Posterior vena cava (tissue), 2 donors: ENCODE measurements at regions not wholly inside any gene's neighbourhood (a gene's known extent, or its start where the extent isn't known, plus 50 kb on each side); places are given as distances from the start of the nearest gene placed in this dataset.
"Not testable (repeated sequence)": the region's sequence is repeated elsewhere in the genome, so short reads cannot be mapped to it uniquely, and the experiment has no call there.

Experiments used
- DNase-seq: peaks from one replicate; pipeline ENCODE4 v3.0.0-alpha.2; 2020; ENCODE audit warnings: low spot score
- intact Hi-C, 2 donors: fragments of 100-400 bp; cut with DNase I; formaldehyde crosslinking; loops; one replicate each; pipeline versions ENCODE4 v1.14.1 to v1.14.2; 2022 to 2023
- donor health status: DM: yes; HTN: yes; CAD: no.
- donor health status: DM: yes; HTN: yes; CAD: no.

- no peak for DNase-seq
- intact Hi-C loops: no loop called here
These were observed 170.4 kb upstream of the CACNA1E start for GRCh38 chr1:181312946-181313345.

GRCh38 chr1:181313466-181313865, 169.9 kb upstream of the CACNA1E start:
- no peak for DNase-seq
- intact Hi-C loops: no loop called here

GRCh38 chr1:181314010-181314409, 169.3 kb upstream of the CACNA1E start:
- intact Hi-C loops: no loop called here

DNA sequence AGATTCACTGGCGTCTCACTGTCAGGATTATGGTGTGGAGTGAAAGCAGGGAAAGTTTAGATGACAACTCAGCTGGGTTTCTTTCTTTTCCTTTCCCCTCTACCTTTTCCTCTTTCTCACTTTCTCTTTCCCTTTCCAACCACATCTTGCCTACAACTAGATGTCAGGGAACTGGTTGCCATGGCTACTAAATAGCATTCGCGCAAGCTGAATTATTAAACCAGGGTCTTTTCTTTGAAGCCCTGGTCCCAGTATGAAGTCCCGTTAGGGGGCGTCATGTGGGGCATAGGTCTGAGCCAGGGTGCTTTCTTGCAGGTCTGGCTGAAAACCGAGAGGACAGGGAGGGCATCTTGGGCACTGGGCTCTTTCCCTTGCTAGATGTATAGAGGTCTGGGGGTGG, 168.4 kb upstream of the CACNA1E start:
- no peak for DNase-seq
- intact Hi-C loops: no loop called here

More at GRCh38 chr1:181314010-181314409, 169.3 kb upstream of the CACNA1E start:
- no peak for DNase-seq

DNA sequence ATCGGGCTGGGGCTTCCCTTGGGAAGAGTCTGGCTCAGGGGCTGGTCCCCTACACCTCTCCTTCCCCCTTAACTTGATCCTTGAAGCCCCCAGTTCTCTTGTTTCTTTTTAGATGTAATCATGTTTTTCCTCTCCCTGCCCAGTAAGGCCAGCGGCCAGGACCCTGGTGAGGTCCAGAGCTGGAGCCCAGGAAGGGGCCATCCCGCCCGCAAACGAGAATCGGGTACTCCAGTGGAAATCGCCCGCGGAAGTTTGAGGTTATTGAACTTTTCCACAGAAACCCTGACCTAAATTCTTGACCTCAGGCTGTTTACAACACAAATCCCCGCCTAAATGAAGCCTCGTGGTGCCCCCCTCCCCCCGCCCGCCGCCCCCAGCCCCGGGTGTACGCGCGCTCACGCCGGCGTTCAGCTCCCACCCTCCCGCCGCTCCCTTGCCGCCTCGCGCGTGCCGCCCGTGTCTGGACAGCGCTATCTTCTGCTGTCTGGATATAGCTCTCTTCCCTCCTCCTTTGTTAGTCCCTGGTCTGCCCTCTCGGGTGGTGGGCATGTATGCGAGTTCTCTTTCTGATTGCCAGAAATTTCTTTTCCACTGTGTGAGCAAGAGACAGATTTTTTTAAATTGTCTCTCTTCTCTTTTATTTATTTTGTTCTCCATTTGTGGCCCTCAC, 165.9 kb upstream of the CACNA1E start:
- DNase-seq: no peak
- intact Hi-C loops: no loop called here

DNA sequence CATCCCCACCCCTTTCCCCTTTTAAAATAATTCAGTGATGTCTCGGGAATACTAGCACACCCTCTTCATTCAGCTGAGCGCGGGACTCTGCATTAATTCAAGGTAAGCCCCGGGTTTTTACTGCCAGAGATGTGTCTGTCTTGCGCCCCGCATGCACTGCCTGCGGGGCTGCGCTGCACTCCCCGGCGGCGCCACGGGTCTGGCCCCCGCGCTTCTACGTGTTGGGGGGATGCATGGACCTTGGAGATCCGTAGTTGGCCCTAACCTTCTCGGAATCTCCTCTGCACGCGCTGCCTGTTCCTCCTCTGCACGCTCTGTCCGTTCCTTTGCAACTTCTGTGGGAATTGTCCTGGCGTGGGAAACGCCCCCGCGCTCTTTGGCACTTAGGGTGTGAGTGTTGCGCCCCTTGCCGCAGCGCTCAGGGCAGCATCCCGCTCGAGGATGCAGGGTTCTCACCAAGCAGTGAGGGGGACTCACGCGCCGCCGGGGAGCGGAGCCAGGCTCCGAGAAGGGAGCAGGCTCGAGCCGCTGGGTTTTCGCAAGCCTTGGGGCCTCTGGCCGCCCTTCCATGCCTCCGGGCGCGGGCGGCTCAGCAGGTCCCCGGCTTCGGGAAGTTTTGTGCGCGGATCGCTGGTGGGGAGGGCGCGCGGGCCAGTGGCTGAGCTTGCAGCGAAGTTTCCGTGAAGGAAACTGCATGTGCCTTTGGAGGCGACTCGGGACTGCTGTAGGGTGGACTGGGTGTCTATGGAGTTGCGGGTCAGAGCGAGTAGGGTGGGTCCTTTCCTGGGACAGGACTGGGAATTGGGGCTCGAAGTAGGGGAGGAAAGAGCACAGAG, 165.1 kb upstream of the CACNA1E start:
- intact Hi-C loops: no loop called here
- no peak for DNase-seq

- intact Hi-C loops: no loop called here
- DNase-seq: no peak
These were observed 164.5 kb upstream of the CACNA1E start for GRCh38 chr1:181318858-181319235.

- DNase-seq: no peak
- intact Hi-C loops: no loop called here
These were observed 163.4 kb upstream of the CACNA1E start for GRCh38 chr1:181319907-181320306.

DNA sequence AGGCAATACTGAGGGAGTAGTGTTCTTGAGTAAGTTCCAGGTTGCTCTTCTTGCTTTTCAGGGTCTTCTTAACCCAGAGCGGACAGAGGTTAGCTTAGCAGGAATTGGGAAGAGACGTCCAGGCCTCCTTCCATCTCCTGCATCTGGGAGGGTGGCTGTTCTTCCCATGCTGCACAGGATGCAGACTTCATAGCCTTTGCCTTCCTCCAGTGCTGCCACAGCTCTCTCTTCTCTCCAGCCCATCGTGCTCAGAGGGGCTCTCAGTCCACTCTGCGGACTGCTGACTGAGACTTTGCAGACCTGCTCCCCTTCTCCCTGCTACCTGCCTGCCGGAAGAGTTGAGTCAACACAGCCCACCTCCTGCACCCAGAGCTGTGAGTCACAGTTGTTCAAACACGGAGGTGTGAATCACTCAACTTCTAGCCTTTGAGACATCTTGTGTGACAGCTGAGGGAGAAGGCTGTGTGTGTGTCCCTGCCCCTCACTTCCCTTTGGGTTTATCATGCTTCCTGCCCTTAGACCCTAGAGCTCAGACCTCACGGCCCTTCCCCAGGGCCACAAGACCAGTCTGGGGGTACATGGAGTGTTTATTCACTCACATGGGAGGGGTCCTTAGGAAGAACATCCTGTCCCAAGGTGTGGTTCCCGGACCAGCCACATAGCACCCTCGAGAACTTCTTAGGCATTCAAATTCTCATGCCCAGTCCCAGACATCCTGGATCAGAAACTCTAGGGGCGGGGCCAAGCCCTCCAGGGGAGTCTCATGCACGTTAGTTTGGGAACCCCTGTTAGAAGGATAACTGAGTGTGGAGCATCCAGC, 158.3 kb upstream of the CACNA1E start:
- no peak for DNase-seq
- intact Hi-C loops: no loop called here

- intact Hi-C loops, DNase-seq: not testable (repeated sequence)
These were observed 157.6 kb upstream of the CACNA1E start for GRCh38 chr1:181325765-181326164.

- intact Hi-C loops: no loop called here
- DNase-seq: no peak
These were observed 157.0 kb upstream of the CACNA1E start for GRCh38 chr1:181326348-181326747.

GRCh38 chr1:181327796-181328195, 155.5 kb upstream of the CACNA1E start:
- intact Hi-C loops: no loop called here
- no peak for DNase-seq

DNA sequence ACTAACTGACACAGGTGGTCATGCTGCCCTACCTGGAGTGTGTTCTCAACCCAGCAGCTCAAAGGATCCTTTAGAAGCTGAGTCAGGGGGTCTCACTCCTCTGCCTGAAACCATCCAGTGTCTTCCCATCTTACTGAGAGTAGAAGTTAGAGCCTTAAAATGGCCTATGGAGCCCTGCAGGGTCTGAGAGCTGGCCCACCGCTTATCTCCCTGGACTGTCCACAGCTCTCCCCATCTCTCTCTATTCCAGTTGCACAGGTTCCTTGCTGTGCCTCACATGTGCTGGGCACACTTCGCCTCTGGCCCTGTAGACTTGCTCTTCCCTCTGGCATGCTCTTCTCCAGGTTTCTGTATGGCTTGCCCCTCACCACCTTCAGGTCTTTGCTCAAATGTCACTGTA, 148.6 kb upstream of the CACNA1E start:
- intact Hi-C loops: no loop called here
- DNase-seq: no peak

GRCh38 chr1:181335631-181336030, 147.7 kb upstream of the CACNA1E start:
- intact Hi-C loops: no loop called here

GRCh38 chr1:181341026-181341632, 142.2 kb upstream of the CACNA1E start:
- intact Hi-C loops: no loop called here
- DNase-seq: no peak

More at GRCh38 chr1:181335631-181336030, 147.7 kb upstream of the CACNA1E start:
- DNase-seq: no peak

DNA sequence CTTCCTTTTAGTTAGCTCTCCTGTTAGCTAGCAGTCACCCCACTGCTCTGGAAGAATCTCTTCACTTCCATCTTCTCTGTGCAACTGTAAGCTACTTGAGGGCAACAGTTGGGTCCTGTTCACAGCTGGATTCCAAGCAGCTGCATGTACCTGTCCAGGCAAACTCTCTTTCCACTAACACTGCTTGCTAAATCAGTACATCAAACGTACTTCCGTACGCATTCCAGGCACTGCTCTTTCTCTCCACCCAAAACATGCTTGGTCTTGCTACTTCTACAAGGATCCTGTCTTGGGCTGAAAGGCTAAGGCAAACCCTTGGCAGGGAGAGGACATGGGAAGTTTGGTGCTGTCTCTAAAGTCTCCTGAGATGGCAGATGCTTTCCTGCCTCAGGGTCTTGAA, 139.2 kb upstream of the CACNA1E start:
- DNase-seq: no peak
- intact Hi-C loops: no loop called here

- intact Hi-C loops: no loop called here
- DNase-seq: no peak
These were observed 138.2 kb upstream of the CACNA1E start for GRCh38 chr1:181345146-181345545.

- DNase-seq: no peak
- intact Hi-C loops: no loop called here
These were observed 135.6 kb upstream of the CACNA1E start for GRCh38 chr1:181347495-181348390.

DNA sequence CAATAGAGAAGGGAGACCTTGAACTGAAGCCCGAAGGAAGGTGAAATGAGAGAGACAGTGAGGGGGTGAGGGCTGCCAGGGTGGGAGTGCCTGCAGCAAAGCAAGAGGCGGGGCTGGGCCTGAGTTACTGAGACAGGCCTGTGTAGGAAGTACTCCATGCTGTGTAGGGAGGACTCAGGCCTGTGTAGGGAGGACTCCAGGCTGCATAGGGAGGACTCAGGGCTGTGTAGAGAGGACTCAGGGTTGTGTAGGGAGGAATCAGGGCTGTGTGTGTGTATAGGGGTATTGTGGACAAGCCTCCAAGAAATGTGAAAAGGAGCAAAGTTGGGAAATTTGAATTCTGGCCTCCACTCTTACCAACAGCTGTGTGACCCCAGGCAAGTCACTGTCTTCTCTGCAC, 133.8 kb upstream of the CACNA1E start:
- DNase-seq: no peak
- intact Hi-C loops: no loop called here
